IPS DF 6.9 (cell line): ENCODE measurements at regions not wholly inside any gene's neighbourhood (a gene's known extent, or its start where the extent isn't known, plus 50 kb on each side); places are given as distances from the start of the nearest gene placed in this dataset.

ENCODE experiments used
- DNase-seq: peaks from one replicate; pipeline ENCODE4 v3.0.0-alpha.2; 2013; ENCODE audit warnings: low read depth, low spot score
- H3K27ac ChIP-seq: one replicate; pipeline ENCODE4 v1.5.1; 2013; ENCODE audit warnings: low read length, control low read depth
- H3K27me3 ChIP-seq: 2 replicates; pipeline ENCODE4 v1.6.1; 2013; ENCODE audit warnings: mild to moderate bottlenecking, low read length; ENCODE audit not compliant: control insufficient read depth, insufficient read depth
- H3K36me3 ChIP-seq: 2 replicates; pipeline ENCODE4 v1.6.1; 2013; ENCODE audit warnings: low read length; ENCODE audit not compliant: control insufficient read depth, insufficient read depth
- H3K4me1 ChIP-seq: 2 replicates; pipeline ENCODE4 v1.6.1; 2013; ENCODE audit warnings: low read length; ENCODE audit not compliant: control insufficient read depth, insufficient read depth
- H3K4me3 ChIP-seq: 2 replicates; pipeline ENCODE4 v1.5.1; 2013; ENCODE audit warnings: mild to moderate bottlenecking, low read length
- H3K9me3 ChIP-seq: 2 replicates; pipeline ENCODE4 v1.6.1; 2013; ENCODE audit warnings: low read length, inconsistent platforms; ENCODE audit not compliant: control insufficient read depth, insufficient read depth
- WGBS: extraction: QIAGEN DNeasy Blood & Tissue Kit; methylation state at CpG from one replicate; pipeline ENCODE4 v1.1.7; 2013; ENCODE audit warnings: mixed read lengths, missing lambda C conversion rate; ENCODE audit not compliant: insufficient read length, insufficient coverage; 5-methylcytosine and 5-hydroxymethylcytosine counted together

DNA sequence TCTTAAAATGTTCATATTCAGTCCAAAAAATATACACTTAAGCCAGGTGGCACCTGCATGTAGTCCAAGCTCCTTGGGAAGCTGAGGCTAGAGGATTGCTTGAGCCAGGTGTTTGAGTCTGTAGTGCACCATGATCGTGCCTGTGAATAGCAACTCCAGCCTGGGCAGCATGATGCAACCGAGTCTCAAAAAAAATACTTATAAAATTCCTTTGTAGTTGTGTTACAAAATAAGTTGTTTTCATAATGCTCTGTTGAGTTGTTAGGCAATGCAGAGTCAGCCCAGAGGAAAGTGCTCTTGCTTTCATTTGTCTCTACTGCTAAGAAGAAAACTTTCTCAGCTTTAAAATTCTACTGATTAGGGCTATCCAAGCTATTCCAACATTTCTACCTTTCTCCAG, 442.8 kb upstream of the ARRDC4 start:
- no peak overlapping the region for H3K27ac ChIP-seq
- H3K4me3 ChIP-seq, result no peak overlapping the region
- no peaks in the 10 kb centered on the region; the same call in 1 of the 2 replicates for H3K4me1 ChIP-seq
- H3K36me3 ChIP-seq, result no peaks in the 10 kb centered on the region
- WGBS, result no CpG with 5 or more reads among the region's 2 CpGs
- no peaks in the 10 kb centered on the region for H3K27me3 ChIP-seq
- DNase-seq, result no peak
- H3K9me3 ChIP-seq, result no peaks in the 10 kb centered on the region

DNA sequence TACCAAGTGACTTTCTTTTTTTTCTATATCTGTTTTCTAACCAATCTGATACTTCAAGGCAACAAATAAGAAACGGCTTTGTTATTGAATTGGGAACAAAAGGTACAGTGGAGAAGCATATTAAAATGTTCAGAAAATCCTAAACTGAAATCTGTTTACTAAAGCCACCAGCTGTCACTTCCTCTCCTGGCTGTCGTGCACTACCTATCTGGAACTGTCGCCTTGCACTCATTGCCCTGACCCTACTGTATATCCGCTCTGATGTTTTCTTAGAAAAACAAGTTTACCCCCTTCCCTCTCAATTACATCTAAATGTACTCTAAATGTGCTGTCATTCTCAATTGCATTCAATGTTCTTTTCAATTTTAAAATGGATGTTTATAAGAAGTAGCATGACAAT, 439.8 kb upstream of the ARRDC4 start:
- Histone ChIP-seq H3K9me3 (no peaks in the 10 kb centered on the region), H3K36me3 (no peaks in the 10 kb centered on the region), H3K27me3 (no peaks in the 10 kb centered on the region), H3K4me1 (no peaks in the 10 kb centered on the region; the same call in 1 of the 2 replicates), H3K27ac (no peak overlapping the region), H3K4me3 (no peak overlapping the region)
- DNase-seq, result no peak
- no CpG with 5 or more reads among the region's 4 CpGs for WGBS

DNA sequence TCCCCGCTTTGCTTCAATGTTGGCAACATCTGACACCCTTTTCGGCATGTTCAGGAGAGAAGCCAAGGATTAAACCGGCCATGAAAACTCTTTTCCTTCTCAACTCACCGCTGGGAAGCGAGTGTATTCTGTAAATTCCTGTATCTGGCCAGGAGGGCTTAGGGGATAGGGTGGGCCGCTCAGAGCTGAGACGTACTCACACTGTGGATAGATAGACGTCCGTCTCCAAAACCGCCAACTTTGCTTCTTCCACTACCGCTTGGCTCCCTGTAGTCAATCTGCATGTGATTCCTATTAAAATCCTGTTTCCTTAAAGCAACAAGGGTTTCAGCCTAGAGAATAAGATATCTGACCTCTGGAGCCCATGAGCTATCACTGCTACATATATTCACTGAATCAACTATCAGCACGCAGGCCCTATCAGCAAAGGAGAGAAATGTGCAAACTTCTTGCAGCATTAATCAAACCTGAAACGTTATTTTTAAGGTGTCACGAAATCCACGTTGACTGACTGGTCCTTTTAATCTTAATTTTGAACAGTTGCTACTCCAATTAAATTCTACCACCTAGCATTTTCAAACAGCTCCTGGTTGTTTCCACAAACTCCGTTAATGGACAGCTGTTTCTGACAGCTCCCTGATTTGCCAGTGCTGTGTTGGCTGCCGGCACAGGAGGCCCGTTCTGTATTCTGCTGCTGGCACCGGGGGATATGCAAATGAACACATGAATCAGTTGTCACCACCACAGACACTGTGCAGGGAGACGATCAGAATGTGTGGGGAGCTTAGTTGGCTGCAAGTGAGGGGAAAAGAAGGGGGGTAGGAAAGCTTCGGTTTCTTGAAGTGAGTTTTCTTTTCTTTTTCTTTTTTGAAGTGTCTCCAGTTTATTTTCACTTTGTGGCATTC, 438.9 kb upstream of the ARRDC4 start:
- Histone ChIP-seq H3K4me3 (no peak overlapping the region), H3K9me3 (no peaks in the 10 kb centered on the region), H3K27ac (no peak overlapping the region), H3K36me3 (no peaks in the 10 kb centered on the region), H3K27me3 (no peaks in the 10 kb centered on the region), H3K4me1 (no peaks in the 10 kb centered on the region; the same call in 1 of the 2 replicates)
- DNase-seq, result no peak
- WGBS, result no CpG with 5 or more reads among the region's 21 CpGs

DNA sequence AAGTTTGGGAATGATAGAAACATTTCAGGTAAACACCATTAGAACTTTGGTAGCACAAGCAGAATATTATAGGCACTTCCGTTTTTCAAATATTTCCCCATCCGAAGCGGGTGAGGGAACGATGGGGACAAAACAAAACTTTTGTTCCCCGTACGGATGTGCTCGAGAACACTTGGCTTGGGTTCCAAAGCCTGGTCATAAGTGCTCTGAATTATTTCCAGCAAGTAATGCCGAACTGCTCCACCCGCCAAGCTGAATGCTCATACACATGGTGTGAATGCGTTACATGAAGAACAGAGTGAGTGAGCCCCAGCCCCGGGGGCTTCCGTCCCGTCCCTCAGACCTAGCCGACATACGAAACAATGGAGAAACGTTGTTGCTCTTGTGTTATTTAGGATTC, 438.2 kb upstream of the ARRDC4 start:
- no peak for DNase-seq
- no peak overlapping the region for H3K4me3 ChIP-seq
- no peaks in the 10 kb centered on the region; the same call in 1 of the 2 replicates for H3K4me1 ChIP-seq
- H3K27me3 ChIP-seq, result no peaks in the 10 kb centered on the region
- no peaks in the 10 kb centered on the region for H3K36me3 ChIP-seq
- no CpG with 5 or more reads among the region's 16 CpGs for WGBS
- no peak overlapping the region for H3K27ac ChIP-seq
- no peaks in the 10 kb centered on the region for H3K9me3 ChIP-seq

DNA sequence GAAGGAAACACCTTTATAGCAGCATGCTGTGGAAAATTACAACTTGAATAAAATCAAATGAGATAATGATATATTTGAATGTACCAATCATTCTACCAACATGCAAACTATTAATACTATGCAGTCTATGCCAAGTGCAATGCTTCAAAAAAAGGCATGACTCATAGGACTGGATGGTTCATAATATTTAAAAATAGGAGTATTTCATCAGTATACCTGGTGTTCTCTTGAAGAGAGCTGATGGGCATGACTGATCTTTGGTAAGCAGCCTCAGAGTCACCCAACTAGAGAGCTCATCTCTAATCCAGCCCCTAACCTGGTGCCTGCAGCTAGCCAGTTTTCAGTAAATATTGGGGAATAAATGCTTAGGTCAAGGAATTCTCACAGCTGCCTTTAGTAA, 434.7 kb upstream of the ARRDC4 start:
- H3K9me3 ChIP-seq, result no peaks in the 10 kb centered on the region
- H3K36me3 ChIP-seq, result no peaks in the 10 kb centered on the region
- H3K27ac ChIP-seq, result no peak overlapping the region
- DNase-seq, result no peak
- no peaks in the 10 kb centered on the region; the same call in 1 of the 2 replicates for H3K4me1 ChIP-seq
- H3K27me3 ChIP-seq, result no peaks in the 10 kb centered on the region
- H3K4me3 ChIP-seq, result no peak overlapping the region

DNA sequence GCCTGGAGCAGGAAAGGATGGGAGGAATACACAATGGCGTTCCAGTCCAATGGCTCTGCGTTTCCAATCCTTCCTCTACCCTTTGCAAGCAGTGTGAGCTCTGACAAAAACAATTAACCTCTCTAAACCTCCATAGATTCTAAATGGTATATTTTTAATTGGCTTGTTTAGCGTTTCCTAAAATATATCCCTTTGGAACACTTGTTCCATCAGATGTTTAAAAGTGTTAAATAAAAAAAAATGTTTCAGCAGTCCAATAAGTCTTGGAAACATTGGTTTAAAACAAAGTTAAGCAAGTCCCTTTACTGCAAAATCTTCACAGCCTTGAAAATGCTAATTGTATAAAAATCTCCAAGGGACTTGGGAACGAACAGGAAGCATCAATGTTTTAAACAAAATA, 432.3 kb upstream of the ARRDC4 start:
- Histone ChIP-seq H3K27me3 (no peaks in the 10 kb centered on the region), H3K9me3 (no peaks in the 10 kb centered on the region), H3K4me3 (no peak overlapping the region), H3K27ac (no peak overlapping the region), H3K36me3 (no peaks in the 10 kb centered on the region), H3K4me1 (no peaks in the 10 kb centered on the region)
- no CpG with 5 or more reads among the region's 4 CpGs for WGBS
- no peak for DNase-seq

DNA sequence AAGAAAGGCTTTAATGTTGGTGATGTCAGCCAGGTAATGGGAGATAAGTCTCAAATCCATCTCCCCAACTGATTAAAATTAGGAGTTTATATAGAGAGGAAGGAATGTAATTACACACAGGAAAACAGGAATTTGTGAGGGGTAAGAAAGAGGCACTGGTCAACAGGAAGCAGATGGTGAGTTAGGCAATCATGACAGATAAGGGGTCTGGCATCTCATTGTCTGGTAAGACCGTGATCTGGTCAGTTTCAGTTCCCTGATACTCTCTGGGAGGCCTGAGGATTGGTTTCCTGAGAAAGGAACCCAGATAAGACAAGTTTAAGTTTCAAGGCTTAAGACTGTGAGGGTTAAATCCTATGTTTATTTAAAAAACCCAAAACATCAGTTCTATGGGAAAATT, 414.7 kb upstream of the ARRDC4 start:
- no peak overlapping the region for H3K4me3 ChIP-seq
- no peak for DNase-seq
- H3K36me3 ChIP-seq, result no peaks in the 10 kb centered on the region
- H3K9me3 ChIP-seq, result no peaks in the 10 kb centered on the region; the same call in 1 of the 2 replicates
- no peaks in the 10 kb centered on the region for H3K4me1 ChIP-seq
- no peak overlapping the region for H3K27ac ChIP-seq
- H3K27me3 ChIP-seq, result no peaks in the 10 kb centered on the region
- WGBS, result no CpG with 5 or more reads among the region's 1 CpG

DNA sequence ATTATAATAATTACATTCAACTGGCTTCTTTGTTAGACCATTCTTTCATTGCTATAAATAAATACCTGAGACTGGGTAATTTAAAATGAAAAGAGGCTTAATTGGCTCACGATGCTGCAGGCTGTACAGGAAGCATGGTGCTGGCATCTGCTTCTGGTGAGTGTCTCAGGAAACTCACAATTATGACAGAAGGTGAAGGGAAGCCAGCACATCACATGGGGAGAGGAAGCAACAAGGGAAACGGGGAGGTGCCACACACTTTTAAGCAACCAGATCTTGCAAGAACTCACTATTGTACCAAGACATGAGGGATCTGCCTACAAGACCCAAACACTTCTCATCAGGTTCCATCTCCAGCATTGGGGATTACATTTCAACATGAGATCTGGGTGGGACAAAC, 413.1 kb upstream of the ARRDC4 start:
- no peak for DNase-seq
- no peaks in the 10 kb centered on the region for H3K36me3 ChIP-seq
- no peaks in the 10 kb centered on the region for H3K9me3 ChIP-seq
- no peaks in the 10 kb centered on the region for H3K27me3 ChIP-seq
- no peak overlapping the region for H3K4me3 ChIP-seq
- H3K27ac ChIP-seq, result no peak overlapping the region
- no peaks in the 10 kb centered on the region for H3K4me1 ChIP-seq
- WGBS, result no CpG with 5 or more reads among the region's 2 CpGs

DNA sequence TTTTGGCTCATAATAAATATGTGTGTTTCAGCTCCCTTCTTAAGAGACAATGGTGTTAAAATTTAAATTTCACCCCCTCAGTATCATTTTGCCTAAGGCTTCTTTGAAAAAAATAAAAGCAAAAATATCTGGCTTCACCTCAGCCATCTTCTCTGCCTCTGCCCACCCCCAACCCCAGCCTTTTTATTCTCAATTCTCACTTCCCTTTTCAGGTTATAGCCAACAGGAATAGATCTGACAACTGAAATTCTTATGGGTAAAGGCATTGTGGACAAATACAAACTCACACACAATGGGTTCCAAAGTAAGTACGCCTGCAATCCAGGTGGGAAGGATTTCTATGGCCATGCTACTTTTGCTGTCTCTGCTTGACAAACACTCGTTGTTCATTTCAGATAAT, 399.0 kb upstream of the ARRDC4 start:
- no peaks in the 10 kb centered on the region; the same call in 1 of the 2 replicates for H3K27me3 ChIP-seq
- WGBS, result no CpG with 5 or more reads among the region's 2 CpGs
- H3K27ac ChIP-seq, result no peak overlapping the region
- H3K36me3 ChIP-seq, result no peaks in the 10 kb centered on the region
- H3K4me1 ChIP-seq, result no peaks in the 10 kb centered on the region
- H3K9me3 ChIP-seq, result no peaks in the 10 kb centered on the region
- H3K4me3 ChIP-seq, result no peak overlapping the region
- DNase-seq, result no peak

DNA sequence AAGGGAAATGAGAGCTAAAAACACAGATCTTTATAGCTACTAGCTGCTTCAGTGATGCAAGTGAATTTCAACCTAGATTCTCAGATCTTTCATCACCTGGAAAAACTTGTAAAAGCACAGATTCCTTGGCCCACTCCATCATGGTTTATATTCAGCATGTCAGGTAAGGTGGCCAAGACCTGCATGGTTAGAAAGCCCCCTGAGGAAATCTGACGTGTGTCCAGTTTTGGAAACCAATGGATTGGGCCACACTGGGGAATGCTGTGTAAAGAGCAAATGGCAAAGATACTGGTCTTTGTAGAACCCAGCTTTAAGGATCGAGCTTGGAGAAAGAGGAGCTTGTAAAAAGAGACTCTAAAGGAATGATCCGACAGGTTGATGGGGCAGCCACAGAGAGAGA, 397.0 kb upstream of the ARRDC4 start:
- Histone ChIP-seq H3K9me3 (no peaks in the 10 kb centered on the region), H3K27ac (no peak overlapping the region), H3K36me3 (no peaks in the 10 kb centered on the region), H3K4me3 (no peak overlapping the region), H3K4me1 (no peaks in the 10 kb centered on the region), H3K27me3 (no peaks in the 10 kb centered on the region; the same call in 1 of the 2 replicates)
- no CpG with 5 or more reads among the region's 3 CpGs for WGBS
- DNase-seq, result no peak

DNA sequence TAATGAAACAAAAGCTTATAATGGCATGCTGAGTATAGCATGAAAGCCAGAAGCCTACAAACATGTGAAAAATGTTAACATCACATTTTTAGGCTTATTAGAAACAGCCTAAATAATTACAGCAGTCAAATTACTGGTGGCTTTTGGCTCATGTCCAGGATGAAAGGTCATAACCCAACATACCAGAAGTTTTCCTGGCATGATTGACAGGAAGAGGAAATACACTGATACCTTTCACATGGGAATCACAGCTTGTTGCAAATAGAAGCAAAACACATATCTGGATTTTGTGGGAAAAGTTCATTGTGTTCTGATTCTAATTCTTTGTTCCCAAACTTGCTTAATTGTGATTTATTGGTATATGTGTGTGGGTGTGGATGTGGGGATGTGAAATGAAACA, 393.5 kb upstream of the ARRDC4 start:
- Histone ChIP-seq H3K4me1 (no peaks in the 10 kb centered on the region), H3K9me3 (no peaks in the 10 kb centered on the region), H3K27me3 (no peaks in the 10 kb centered on the region; the same call in 1 of the 2 replicates), H3K4me3 (no peak overlapping the region), H3K27ac (no peak overlapping the region), H3K36me3 (no peaks in the 10 kb centered on the region)
- no peak for DNase-seq
